Hepatic stellate cell (primary cell): ENCODE measurements at regions not wholly inside any gene's neighbourhood (a gene's known extent, or its start where the extent isn't known, plus 50 kb on each side); places are given as distances from the start of the nearest gene placed in this dataset.
"Not testable (repeated sequence)": the region's sequence is repeated elsewhere in the genome, so short reads cannot be mapped to it uniquely, and the experiment has no call there.

Experiments
- DNase-seq: peaks from one replicate; pipeline ENCODE4 v3.0.0; 2011; ENCODE audit warnings: low spot score

GRCh38 chr15:44849701-44850403 is 106.6 kb upstream of the TERB2 start:
- not testable (repeated sequence) for DNase-seq

GRCh38 chr15:44853304-44853950 is 103.1 kb upstream of the TERB2 start:
- peak; percentile 38 for DNase-seq

- DNase-seq: not testable (repeated sequence)
Measured at GRCh38 chr15:44854696-44855095, 101.8 kb upstream of the TERB2 start.

GRCh38 chr15:44856284-44856683 is 100.2 kb upstream of the TERB2 start:
- not testable (repeated sequence) for DNase-seq

DNA sequence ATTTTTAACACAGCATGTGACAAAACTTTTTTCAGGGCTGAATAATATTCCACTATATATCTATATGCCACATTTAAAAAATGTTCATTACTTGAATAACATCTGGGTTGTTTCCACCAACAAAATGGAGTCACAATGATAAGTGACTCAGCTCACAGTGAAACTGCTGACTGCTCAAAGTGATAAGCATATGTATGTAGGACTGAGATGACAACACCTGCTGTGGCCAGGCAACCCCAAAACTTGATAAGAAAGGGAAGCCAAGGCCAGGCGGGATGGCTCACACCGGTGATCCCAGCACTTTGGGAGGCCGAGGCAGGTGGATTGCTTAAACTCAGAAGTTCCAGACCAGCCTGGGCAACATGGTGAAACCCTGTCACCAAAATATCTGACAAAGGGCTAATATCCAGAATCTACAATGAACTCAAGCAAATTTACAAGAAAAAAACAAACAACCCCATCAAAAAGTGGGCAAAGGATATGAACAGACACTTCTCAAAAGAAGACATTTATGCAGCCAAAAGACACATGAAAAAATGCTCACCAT is 99.2 kb upstream of the TERB2 start:
- not testable (repeated sequence) for DNase-seq

DNA sequence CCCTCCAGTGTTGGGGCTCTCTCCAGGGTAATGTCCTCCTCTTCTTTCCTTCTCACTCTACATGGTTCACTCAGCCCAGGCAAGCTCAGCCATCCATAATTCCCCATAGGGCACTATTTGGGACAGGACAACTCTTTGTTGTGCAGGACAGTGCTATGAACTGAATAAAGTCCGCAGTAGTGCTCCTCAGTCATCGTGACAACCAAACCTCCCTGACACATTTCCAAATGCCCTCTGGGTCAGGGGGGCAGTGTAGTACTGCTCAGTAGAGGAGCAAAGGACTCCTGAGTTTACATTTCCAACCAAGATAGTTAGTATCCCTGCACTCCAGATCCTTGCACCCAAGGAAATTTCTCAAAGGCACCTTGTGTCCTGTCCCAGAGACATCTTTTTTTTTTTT is 97.4 kb upstream of the TERB2 start:
- DNase-seq: not testable (repeated sequence)

DNA sequence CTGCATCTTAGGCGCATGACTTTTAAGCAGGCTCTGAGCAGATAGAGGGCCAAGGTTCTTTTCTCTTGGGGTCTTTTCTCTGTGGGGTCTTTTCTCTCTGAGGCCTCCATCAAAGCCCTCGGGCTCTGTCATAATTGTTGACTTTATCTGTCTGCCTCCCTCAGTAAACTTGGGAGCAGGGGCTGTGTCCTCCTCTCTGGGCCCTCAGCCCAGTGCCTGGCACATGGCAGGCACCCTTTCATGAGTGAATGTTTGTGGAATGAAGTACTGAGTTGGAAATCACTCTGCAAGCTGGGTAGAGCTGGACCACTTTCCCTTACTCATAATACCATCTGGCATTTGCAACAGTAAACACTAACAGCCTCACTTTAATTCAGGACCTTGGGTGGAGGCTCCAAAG is 96.3 kb upstream of the TERB2 start:
- DNase-seq: not testable (repeated sequence)

GRCh38 chr15:44861439-44861910 is 95.0 kb upstream of the TERB2 start:
- DNase-seq: no peak

DNA sequence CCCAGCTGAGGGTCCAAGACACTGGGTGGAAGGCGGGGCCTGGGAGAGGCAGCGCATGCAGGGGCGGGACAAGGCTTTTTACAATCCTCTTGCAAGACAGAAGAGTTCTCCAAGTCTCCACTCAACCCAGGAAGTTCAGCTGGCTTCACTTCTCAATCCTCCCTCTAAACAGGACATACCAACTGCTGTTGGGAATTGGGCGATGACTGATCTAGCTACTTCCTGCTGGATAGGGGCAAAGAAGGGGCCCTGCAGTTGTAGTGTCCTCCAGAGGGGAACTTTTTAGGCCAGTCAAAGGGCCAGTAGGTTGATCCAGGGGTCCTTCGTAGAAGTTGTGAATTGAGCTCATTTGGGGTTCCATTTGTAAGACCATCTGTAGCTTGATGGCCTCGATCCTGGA is 94.6 kb upstream of the TERB2 start:
- no peak for DNase-seq

DNA sequence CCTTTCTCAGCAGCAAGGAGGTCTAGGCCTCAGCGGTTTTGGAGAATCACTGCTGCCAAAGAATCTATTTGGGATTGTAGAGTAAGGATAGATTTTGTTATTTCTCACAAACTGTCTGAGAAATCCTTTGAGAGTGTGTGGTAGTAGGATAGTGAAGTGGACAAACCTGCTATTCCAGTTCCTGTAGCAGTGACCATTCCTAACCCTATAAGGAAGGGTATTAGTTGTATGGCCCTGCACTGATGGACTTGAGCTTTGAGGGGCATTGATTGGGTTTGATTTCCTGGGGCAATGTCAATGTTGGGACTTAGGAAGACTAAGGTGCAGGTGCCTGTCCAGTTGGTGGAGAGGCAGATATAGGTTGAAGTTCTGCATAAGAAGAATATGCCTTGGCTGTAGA is 93.6 kb upstream of the TERB2 start:
- DNase-seq: not testable (repeated sequence)

DNA sequence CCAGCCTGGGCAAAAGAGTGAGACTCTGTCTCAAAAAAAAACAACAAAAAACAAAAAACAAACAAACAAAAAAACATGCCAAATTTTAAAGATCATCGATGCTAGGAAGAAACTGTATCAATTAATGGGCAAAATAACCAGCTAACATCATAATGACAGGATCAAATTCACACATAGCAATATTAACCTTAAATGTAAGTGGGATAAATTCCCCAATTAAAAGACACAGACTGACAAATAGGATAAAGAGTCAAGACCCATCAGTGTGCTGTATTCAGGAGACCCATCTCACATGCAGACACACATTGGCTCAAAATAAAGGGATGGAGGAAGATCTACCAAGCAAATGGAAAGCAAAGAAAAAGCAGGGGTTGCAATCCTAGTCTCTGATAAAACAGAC is 88.4 kb upstream of the TERB2 start:
- not testable (repeated sequence) for DNase-seq

GRCh38 chr15:44870125-44870524 is 86.4 kb upstream of the TERB2 start:
- not testable (repeated sequence) for DNase-seq

- DNase-seq: no peak
Measured at GRCh38 chr15:44873103-44873502, 83.4 kb upstream of the TERB2 start.

GRCh38 chr15:44879066-44879465 is 77.4 kb upstream of the TERB2 start:
- DNase-seq: no peak

- no peak for DNase-seq
Measured at GRCh38 chr15:44882499-44882968, 74.0 kb upstream of the TERB2 start.

GRCh38 chr15:44883199-44883877 is 73.1 kb upstream of the TERB2 start:
- DNase-seq: no peak

DNA sequence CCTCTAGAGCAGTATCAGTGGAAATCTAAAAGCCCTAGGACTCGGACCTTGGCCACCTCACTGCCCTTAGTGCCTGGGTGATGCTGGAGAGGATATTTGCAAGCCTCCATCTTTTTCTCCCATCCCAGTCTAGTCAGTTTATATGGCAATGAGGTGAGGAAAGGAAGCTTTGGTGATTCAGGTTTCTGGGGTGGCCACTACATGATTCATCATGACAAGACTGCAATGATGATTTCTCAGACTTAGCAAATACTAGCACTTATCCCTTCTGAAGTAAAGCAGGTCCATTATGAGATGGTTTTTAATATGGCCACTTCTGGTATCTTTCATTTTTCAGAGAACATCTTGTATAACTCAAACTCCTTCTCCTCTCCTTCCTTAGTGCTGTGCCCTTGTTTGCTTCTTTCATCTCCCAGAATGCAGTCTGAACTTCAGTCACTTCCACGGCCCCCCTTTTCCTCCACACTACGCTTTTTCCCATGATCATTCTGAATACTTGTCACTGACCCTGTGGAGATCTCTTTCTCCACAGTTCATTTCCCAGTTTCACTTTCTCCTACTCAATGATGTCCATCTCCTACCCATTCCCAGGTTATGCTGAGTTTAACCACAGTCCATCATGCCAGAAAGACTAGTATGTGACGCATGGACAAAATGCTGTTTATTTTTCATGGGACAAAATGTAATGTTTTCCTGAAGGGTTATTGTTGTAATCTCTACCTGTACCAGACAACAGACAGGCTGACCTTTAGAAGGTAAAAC is 57.4 kb upstream of the TERB2 start:
- DNase-seq: not testable (repeated sequence)

GRCh38 chr15:44899775-44900174 is 56.7 kb upstream of the TERB2 start:
- DNase-seq: not testable (repeated sequence)

GRCh38 chr15:44900796-44901195 is 55.7 kb upstream of the TERB2 start:
- DNase-seq: not testable (repeated sequence)

DNA sequence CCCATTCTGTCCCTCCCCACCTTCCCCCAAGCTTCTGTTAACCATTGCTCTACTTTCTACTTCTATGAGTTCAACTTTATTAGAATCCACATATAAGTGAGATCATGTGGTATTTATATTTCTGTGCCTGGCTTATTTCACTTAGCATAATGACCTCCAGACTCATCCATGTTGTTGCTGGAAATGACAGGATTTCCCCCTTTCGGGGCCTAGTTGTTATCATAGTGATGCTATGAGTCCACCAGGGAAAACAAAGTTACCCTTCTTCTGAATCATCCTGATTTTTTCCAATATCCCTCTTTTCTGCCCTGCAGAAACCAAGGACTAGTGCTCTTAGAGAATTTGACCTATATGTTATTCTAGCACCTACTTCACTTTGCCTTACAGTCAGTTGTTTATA is 53.2 kb upstream of the TERB2 start:
- not testable (repeated sequence) for DNase-seq

DNA sequence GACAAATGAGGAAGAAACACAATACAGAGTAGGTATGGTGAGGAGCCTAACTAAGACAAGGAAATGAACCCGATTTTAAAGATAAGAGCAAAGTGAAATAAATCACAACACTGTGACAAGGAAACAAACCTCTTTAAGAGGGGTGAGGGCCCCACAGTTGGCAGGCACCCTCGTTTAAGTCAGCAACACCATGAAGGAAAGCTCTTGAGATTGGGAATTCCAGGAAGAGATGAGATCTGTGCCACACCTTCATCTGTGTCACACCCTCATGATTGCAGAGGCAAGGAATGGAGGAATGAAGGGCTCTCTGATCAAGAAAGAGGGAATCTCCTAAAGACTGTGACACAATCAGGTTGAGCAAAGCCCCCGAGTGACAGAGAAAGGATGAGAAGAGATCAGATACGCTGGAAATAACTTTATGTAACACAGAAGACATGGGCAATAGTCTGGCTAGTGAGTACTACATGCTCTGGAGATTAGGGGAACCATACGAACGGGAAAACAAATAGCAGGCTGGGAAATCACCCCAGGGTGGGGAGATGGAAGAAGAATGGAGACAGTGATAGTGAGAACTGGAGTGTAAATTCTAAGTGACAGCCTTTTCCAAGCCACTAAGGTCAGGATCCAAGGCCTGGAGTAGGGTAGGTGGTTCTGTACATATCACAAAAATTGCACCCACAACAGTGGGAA is 51.7 kb upstream of the TERB2 start:
- DNase-seq: not testable (repeated sequence)
